Inferior parietal cortex (tissue), 1 donor: ENCODE measurements at regions not wholly inside any gene's neighbourhood (a gene's known extent, or its start where the extent isn't known, plus 50 kb on each side); places are given as distances from the start of the nearest gene placed in this dataset.

Experiments
- DNase-seq: peaks from one replicate; pipeline ENCODE4 v3.0.0-alpha.2; 2016; ENCODE audit errors: extremely low spot score

DNA sequence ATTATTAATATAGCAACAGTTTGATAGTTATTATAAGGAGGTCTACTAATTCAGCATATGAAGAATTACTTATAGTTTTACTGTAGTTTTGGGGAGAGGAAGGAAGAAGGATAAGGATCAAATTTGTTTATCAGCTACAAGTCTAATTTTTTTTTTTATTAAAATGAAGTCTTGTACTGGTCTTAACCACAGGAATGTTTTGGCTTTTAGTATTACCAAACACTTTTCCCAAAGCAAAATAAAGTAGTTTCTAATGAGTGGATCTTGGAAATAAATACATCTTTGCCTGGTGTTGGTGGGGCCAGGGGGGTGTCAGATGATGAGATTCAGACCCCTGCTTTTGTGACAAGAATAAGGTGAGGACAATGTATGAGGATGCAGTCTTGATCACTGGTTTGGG lies 57.2 kb upstream of the ZDHHC17 start:
- DNase-seq = no peak

DNA sequence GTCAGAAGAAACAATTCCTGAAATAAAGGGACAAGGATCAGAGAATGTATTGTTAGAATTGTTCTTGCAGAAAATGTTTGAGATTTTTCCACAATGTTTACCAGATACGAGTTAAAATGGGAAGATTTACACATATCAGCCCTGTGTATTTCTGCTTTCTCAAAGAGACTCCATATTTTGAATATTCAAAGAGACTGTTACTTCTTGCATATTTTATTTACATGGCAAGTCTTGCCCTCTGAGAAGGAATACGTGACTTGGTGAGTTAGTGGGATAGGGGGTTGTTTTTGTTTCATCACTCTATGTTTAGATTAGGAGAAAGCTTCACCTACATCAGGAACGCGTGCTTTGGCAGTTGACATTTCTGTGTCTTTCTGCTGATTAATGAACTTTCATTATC lies 56.1 kb upstream of the ZDHHC17 start:
- no peak for DNase-seq

DNA sequence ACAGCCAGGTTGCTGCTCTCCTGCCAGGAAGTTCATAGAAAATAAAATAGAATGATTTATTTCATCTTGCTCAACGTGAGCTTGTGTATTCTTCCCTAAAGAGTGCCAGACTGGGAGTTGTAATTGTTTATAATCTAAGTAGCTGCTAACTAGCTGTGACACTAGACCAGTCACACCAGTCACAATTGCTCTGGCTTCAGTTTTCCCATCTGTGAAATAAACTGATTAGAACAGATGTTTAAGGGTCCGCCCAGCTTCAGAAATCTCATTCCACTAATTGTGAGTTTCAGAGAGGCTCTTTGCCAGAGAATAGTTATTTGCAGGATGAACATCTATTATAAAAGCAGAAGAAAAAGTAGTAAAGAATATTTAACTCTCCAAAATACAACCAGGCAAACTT lies 55.6 kb upstream of the ZDHHC17 start:
- DNase-seq = no peak

DNA sequence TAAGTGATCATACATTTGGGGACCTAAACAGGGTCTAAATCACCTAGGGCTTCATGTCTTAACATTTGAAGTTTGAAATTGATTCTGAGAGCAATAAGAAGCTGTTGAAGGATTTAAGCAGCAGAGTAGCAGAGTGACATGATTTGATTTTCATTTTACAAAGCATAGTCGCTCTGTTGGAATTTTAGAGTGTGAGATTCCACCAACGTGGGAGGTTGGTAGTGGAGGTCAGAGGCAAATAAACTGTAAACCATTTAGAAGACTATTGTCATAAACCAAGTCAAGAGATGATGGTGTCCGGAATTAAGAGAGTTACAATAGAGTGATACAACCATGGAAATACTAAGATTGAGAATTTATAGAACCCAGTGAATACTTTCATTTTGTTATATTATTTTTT lies 52.7 kb upstream of the ZDHHC17 start:
- DNase-seq = no peak

DNA sequence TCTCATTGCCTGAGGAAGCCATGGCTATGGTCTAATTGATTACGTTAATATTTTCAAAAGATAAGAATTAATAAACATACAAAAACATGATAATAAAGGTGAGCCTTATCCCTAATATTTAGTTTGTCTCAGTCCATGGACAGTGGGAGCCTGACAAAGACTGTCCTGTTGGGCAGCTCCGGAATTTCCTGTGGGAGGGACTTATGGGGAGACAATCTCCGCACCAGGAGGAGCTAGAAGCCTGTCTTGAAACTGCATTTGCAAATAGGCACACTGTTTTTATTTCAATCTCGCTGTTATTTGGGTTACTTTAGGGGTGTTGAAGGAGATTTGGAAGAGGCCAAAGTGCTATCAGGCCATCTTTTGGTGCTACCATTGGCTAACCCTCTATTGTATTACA lies 50.8 kb upstream of the ZDHHC17 start:
- no peak for DNase-seq

DNA sequence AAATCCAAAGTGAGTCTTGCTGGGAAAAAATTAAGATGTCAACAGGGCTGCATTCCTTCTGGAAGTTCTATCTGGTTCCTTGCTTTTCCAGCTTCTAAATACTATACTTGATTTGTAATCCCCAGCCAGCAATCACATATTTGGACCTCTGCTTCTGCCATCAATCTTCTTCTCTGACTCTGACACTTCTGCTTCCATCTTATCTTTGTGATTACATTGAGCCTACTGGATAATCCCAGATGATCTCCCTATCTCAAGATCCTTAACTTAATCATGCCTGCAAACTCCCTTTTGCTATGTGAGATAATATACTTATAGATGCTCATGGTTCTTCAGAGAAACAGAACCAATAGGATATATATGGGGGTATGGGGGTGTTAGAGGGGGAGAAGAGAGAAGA lies 49.9 kb upstream of the ZDHHC17 start:
- DNase-seq = no peak
